Sciatic nerve (tissue), 2 donors: ENCODE measurements at regions not wholly inside any gene's neighbourhood (a gene's known extent, or its start where the extent isn't known, plus 50 kb on each side); places are given as distances from the start of the nearest gene placed in this dataset.
"Not testable (repeated sequence)": the region's sequence is repeated elsewhere in the genome, so short reads cannot be mapped to it uniquely, and the experiment has no call there.

Experiments
- ATAC-seq: fragments of 200-7000 bp; cut with Tn5 transposase; one replicate; pipeline ENCODE4 v1.9.1; 2020; ENCODE audit warnings: mild to moderate bottlenecking, moderate library complexity
- DNase-seq: peaks from one replicate; pipeline ENCODE4 v3.0.0-alpha.2; 2020; ENCODE audit warnings: low spot score
- intact Hi-C: fragments of 100-400 bp; cut with DNase I; formaldehyde crosslinking; loops from one replicate; pipeline ENCODE4 v1.14.2; 2022
- donor health status: DM: no; HTN: no; CAD: no.
- donor health status: DM: no; HTN: no; CAD: no.

DNA sequence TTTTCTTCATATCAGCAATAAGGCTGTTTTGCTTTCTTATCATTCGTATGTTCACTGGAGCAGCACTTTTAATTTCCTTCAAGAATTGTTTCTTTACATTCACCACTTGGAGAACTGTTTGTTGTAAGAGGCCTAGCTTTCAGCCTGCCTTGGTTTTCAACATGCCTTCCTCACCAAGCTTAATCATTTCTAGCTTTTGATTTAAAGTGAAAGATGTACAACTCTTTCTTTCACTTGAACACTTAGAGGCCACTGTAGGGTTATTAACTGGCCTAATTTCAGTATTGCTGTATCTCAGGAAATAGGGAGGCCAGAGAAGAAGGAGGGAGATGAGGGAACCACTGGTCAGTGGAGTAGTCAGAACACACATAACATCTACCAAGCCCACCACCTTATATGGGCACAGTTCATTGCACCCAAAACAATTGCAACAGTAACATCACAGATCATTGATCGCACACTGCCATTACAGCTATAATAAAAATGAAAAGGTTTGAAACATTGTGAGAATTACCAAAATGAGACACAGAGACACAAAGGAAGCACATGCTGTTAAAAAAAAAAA lies 181.4 kb upstream of the TUBA3C start:
- DNase-seq (no peak), ATAC-seq (no peak)
- intact Hi-C loops = no loop called here

DNA sequence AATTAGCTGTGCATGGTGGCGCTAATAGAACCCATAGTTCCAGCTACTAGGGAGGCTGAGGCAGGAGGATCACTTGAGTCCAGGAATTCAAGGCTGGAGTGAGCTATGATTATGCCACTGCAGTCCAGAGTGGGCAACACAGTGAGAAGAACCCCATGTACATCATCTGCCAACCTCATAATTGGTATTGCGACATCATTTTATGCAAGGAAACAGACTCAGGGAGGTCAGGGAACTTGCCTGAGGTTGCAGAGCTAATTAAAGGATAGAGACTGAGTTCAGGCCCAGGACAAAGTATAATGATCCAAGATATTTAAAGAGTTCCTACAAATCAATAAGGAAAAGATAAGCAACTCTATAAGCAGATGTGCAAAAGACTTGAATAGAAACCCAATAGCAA lies 178.1 kb upstream of the TUBA3C start:
- ATAC-seq, intact Hi-C loops, DNase-seq: not testable (repeated sequence)

DNA sequence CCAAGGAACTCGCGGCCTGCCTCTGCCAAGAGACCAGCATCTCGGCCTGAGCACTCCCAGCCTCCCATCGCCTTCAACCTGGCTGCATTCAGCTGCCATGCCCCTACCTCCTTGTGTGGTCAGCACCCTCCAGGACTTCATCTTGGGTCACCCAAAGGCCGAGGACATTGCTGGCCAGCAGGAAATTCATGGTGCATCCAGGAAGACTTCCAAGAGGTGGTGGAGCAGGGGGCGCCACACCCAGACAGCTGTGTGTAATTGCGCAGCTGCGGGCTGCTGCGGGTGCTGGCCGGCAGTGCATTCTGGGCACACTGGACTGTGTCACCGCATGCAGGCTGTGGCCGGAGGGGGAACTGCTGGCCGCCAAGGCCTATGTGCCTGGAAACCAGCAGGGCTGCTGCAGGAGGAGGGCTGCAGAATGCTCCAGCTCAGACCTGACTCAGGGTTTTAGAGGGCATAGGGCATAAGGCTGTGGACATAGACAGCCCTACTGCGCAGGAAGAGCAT lies 164.3 kb upstream of the TUBA3C start:
- no peak for DNase-seq
- intact Hi-C loops = no loop called here
- no peak for ATAC-seq

DNA sequence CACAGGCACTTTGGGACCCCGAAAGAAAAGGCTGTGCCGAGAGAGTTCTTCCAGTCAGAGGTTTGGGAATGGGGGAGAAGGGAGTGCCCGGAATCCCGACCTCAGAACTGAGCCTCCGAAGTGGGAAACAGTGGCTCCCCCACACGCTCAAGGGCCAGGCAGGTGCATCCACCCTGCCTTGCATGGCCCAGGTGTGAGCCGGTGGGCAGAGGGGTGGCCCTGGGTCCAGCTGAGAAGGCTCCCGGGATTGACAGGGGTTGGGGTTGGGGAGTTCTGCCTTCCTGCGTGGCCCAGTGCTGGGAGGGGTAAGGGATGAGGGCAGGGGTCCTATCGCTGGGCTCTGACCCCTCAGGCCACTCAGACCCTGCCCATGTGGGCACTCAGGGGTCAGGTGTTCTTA lies 163.5 kb upstream of the TUBA3C start:
- DNase-seq (no peak), ATAC-seq (peak; percentile 28)
- intact Hi-C loops = no loop called here

GRCh38 chr13:19344585-19345120 lies 163.0 kb upstream of the TUBA3C start:
- ATAC-seq = peak; percentile 46
- DNase-seq, intact Hi-C loops: not testable (repeated sequence)

DNA sequence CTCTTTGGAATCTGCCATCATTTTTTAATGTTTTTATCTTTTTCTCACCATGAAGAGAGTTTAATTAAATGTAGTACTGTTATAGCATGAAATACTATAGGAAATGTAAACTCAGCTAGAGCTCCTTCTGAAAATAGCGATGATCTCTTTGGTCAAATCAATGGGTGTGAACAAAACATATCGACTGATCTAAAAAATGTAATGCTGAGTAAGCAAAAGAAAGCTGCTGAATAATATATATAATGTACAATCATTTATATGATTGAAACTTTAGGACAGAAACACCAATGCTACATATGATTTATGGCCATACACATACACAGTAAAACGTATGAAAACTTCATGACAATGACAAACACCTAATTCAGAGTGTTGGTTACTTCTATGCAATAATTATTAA lies 150.8 kb upstream of the TUBA3C start:
- intact Hi-C loops = no loop called here
- ATAC-seq = no peak
- no peak for DNase-seq

DNA sequence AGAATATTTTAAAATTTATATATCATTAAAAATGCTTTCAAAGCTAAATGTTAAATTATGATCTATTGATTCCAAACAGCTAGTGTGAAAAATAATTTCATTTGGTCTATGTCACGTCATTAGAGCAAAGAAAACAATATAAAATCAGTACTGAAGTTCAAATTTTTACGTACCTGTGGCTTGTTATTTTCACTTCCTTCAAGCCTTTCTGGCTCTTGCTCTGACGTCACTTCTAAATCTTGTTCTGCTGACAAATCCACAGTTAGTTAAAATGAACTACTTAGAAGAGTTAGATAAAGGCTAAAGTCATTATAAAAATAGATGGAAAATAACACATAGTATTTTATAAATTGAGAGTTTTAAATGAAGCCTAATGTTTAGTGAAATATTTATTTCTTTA lies 147.7 kb upstream of the TUBA3C start:
- no peak for ATAC-seq
- intact Hi-C loops = no loop called here

DNA sequence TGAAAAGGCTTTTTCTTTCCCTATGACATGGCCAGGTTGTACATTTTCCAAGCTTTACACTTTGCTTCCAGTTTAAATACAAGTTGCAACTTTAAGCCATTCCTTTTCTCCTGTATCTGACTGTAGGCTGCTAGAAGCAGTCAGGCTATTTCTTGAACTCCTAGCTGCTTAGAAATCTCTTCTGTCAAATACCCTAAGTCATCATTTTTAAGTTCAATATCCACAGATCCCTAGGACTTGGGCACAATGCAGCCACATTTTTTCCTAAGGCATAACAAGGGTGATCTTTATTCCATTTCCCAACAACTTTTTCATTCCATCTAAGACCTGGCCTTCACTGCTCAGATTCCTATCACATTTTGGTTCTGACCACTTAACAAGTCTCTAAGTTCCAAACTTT lies 142.7 kb upstream of the TUBA3C start:
- DNase-seq = no peak
- ATAC-seq = no peak
- intact Hi-C loops = no loop called here

More for the DNA sequence above, 147.7 kb upstream of the TUBA3C start:
- DNase-seq = no peak

DNA sequence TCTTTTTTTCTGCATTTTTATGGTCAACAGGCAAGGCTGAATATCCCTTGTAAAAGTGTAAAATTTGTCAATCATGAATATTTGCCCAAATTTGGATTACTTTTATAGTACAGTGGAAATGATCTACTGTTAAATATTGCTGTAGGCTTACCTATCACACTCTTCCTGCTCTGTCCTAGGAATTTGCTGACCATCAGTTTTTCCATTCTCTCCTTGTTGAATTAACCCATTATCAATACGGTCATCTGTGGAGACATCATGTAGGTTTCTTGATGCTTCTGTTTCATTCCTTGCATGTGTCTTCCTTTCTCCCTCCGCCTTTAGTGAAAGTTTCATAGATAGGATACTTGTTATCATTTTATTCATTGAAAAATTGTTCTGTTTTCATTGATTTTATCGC lies 139.6 kb upstream of the TUBA3C start:
- intact Hi-C loops = no loop called here
- no peak for ATAC-seq

GRCh38 chr13:19305434-19305833 lies 123.8 kb upstream of the TUBA3C start:
- intact Hi-C loops = no loop called here
- DNase-seq = no peak
- ATAC-seq = no peak

More for the DNA sequence above, 139.6 kb upstream of the TUBA3C start:
- no peak for DNase-seq

DNA sequence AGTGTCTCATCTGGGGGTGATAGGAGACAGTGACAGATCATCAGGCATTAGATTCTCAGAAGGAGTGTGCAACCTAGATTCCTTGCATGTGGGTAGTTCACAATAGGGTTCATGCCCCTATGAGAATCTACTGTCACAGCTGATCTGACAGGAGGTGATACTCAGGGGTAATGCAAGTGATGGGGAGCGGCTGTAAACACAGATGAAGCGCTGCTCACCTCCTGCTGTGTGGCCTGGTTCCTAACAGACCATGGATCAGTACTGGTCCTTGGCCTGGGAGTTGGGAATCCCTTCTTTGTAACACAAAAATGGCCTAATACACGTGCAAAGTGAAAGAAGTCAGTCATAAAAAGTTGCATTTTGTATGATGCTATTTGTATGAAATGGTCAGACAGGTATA lies 107.6 kb upstream of the TUBA3C start:
- intact Hi-C loops = no loop called here
- ATAC-seq = no peak
- DNase-seq = no peak

DNA sequence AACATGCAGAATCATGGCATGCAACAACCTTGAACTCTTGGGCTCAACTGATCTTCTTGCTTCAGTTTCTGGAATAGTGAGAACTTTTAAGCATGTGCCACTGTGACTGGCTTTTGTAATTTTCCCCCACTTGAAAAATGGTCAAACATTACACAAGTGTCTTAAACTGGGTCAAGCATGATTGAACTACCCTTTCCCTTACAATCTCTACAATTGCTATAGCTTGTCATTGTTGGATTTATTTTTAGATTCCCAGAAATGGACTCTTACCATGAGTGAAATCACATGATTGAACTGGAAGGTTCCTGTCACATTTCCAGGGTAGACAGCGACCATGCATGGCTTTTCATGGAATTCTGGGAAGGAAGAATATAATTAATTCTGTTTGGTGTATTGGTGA lies 102.2 kb upstream of the TUBA3C start:
- no peak for ATAC-seq
- DNase-seq = no peak
- intact Hi-C loops = no loop called here

DNA sequence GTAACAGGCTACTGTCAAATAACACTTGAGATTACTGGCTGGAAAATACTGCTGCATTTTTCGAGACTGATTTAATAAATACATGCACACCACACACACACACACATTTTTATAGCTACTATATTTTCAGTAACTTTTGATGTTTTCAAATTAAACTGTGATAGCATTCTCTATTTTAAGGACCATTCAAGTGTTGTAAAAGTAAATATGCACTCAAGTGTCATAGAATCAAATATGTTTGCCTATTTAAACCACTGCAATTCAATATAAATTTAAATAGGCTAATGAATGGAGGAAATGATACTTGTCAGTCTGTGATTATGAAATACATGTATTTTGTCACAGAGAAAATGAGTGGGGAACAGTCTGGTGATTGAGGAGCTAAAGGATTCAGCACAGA lies 86.7 kb upstream of the TUBA3C start:
- ATAC-seq = no peak
- no peak for DNase-seq
- intact Hi-C loops = no loop called here

DNA sequence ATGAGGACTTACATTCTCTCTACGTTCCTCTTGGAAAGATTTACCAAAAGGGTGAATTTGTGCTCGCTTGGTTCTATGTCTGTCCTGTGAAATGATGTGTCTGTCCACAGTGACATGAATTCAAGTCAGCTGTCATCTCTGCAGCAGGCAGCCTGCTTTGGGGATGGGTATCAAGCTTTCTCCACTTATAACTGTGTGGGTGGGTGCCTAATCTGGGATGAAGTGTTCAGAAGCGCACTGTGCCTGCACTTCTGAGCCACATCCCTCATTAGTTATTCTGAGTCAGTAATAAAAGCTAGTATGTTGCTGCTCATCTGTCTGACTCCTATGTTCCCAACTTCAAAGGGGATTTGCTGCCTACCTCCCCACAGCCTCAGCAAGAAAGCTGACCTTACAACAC lies 86.1 kb upstream of the TUBA3C start:
- DNase-seq (no peak), ATAC-seq (no peak)
- intact Hi-C loops = no loop called here

- intact Hi-C loops = no loop called here
- no peak for ATAC-seq
- DNase-seq = no peak
Measured at GRCh38 chr13:19266979-19267378, 85.4 kb upstream of the TUBA3C start.

- ATAC-seq (no peak), DNase-seq (no peak)
- intact Hi-C loops = no loop called here
Measured at GRCh38 chr13:19264711-19265110, 83.1 kb upstream of the TUBA3C start.

DNA sequence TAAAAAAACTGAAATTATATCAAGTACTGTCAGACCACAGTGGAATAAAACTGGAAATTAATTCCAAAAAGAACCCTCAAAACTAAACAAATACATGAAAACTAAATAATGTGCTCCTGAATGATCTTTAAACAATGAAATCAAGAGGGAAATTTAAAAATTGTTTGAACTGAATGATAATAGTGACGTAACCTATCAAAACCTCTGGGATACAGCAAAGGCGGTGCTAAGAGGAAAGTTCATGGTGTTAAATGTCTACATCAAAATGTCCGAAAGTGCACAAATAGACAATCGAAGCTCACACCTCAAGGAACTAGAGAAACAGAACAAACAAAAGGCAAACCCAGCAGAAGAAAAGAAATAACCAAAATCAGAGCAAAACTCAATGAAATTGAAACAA lies 70.8 kb upstream of the TUBA3C start:
- intact Hi-C loops = no loop called here
- DNase-seq (no peak), ATAC-seq (no peak)

DNA sequence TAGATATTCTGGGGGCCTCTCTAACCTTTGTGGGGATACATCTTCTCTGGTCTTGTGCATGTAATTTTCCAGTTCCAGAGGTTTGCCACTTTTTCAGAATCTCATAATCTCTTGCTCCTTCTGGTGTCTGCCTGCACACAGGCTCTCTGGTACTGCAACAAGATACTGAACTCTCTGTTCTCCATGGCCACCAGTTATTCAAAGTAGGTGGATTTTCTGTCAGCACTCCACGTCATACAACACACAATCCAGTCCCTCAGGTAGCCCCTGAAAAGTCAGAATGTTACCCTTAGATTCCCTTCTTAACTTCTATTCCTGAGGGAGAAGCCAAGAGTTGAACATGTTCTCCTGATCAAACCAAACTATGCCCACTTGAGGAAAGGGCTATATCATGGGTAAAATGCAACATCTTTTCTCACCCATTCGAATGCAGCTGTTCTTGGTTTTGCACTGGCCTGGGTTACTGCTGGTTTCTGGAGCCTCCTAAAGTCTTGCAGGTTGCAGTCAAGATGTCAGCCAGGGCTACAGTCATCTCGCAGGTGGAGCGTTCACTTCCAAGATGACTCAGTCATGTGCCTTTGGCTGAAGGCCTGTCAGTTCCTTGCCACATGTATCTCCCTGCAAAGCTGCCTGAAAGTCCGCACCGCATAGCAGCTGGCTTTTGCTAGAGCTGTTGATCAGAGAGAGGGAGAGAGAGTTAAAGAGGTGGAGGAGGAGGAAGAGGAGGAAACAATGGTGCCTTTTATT lies 57.7 kb upstream of the TUBA3C start:
- no peak for ATAC-seq
- DNase-seq = no peak
- intact Hi-C loops = no loop called here
